ENCODE measurements at regions not wholly inside any gene's neighbourhood (a gene's known extent, or its start where the extent isn't known, plus 50 kb on each side); places are given as distances from the start of the nearest gene placed in this dataset.

DNA sequence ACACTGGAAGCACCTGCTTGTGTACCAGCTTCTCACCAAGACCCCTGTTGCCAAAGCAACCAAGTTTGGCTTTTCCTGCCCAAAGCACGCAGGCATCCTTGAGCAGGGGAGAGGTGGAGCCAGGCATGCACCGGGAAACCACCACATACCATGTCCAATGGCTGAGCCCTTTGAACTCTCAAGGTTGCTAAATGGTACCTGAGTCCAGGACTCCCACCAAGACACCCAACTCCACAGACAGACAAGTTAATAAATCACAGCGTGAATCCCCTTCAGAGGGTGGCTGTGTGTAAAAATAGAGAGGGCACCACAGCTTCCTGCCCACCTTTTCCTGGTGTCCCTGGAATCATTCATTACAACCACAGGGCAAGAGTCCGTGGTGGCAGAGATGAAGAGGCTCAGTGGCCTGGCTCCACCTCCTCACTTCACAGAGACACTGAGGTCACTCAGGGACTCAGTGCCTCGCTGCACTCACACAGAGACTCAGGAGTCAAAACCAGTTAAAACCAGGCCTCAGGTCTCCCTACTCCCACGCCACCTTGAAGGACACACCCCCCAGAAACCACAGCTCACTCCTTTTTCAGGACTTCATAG, 143.7 kb downstream of the C5orf15 start (continued):
- TF ChIP-seq, protein P1, sequence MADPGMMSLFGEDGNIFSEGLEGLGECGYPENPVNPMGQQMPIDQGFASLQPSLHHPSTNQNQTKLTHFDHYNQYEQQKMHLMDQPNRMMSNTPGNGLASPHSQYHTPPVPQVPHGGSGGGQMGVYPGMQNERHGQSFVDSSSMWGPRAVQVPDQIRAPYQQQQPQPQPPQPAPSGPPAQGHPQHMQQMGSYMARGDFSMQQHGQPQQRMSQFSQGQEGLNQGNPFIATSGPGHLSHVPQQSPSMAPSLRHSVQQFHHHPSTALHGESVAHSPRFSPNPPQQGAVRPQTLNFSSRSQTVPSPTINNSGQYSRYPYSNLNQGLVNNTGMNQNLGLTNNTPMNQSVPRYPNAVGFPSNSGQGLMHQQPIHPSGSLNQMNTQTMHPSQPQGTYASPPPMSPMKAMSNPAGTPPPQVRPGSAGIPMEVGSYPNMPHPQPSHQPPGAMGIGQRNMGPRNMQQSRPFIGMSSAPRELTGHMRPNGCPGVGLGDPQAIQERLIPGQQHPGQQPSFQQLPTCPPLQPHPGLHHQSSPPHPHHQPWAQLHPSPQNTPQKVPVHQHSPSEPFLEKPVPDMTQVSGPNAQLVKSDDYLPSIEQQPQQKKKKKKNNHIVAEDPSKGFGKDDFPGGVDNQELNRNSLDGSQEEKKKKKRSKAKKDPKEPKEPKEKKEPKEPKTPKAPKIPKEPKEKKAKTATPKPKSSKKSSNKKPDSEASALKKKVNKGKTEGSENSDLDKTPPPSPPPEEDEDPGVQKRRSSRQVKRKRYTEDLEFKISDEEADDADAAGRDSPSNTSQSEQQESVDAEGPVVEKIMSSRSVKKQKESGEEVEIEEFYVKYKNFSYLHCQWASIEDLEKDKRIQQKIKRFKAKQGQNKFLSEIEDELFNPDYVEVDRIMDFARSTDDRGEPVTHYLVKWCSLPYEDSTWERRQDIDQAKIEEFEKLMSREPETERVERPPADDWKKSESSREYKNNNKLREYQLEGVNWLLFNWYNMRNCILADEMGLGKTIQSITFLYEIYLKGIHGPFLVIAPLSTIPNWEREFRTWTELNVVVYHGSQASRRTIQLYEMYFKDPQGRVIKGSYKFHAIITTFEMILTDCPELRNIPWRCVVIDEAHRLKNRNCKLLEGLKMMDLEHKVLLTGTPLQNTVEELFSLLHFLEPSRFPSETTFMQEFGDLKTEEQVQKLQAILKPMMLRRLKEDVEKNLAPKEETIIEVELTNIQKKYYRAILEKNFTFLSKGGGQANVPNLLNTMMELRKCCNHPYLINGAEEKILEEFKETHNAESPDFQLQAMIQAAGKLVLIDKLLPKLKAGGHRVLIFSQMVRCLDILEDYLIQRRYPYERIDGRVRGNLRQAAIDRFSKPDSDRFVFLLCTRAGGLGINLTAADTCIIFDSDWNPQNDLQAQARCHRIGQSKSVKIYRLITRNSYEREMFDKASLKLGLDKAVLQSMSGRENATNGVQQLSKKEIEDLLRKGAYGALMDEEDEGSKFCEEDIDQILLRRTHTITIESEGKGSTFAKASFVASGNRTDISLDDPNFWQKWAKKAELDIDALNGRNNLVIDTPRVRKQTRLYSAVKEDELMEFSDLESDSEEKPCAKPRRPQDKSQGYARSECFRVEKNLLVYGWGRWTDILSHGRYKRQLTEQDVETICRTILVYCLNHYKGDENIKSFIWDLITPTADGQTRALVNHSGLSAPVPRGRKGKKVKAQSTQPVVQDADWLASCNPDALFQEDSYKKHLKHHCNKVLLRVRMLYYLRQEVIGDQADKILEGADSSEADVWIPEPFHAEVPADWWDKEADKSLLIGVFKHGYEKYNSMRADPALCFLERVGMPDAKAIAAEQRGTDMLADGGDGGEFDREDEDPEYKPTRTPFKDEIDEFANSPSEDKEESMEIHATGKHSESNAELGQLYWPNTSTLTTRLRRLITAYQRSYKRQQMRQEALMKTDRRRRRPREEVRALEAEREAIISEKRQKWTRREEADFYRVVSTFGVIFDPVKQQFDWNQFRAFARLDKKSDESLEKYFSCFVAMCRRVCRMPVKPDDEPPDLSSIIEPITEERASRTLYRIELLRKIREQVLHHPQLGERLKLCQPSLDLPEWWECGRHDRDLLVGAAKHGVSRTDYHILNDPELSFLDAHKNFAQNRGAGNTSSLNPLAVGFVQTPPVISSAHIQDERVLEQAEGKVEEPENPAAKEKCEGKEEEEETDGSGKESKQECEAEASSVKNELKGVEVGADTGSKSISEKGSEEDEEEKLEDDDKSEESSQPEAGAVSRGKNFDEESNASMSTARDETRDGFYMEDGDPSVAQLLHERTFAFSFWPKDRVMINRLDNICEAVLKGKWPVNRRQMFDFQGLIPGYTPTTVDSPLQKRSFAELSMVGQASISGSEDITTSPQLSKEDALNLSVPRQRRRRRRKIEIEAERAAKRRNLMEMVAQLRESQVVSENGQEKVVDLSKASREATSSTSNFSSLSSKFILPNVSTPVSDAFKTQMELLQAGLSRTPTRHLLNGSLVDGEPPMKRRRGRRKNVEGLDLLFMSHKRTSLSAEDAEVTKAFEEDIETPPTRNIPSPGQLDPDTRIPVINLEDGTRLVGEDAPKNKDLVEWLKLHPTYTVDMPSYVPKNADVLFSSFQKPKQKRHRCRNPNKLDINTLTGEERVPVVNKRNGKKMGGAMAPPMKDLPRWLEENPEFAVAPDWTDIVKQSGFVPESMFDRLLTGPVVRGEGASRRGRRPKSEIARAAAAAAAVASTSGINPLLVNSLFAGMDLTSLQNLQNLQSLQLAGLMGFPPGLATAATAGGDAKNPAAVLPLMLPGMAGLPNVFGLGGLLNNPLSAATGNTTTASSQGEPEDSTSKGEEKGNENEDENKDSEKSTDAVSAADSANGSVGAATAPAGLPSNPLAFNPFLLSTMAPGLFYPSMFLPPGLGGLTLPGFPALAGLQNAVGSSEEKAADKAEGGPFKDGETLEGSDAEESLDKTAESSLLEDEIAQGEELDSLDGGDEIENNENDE (IDR thresholded peaks at IDR 0.05; ENCODE audit: insufficient replicate concordance, low read length) = no peak
- TF ChIP-seq EP300 (IDR thresholded peaks at IDR 0.05; ENCODE audit: borderline replicate concordance in 1 of 2, low read depth in 2 of 2, low read length in 2 of 2) (no peak), RBBP5 (IDR thresholded peaks at IDR 0.05; ENCODE audit: borderline replicate concordance, low read depth, low read length) (no peak), CHD1 (IDR thresholded peaks at IDR 0.05; ENCODE audit: low read depth, low read length) (no peak), PHF8 (conservative IDR thresholded peaks at IDR 0.05; ENCODE audit: low read depth, low read length) (no peak), JUN (IDR thresholded peaks at IDR 0.05; ENCODE audit: low read depth, low read length) (no peak), GTF2F1 (IDR thresholded peaks at IDR 0.05; ENCODE audit: borderline replicate concordance, low read depth, low read length) (no peak), RXRA (IDR thresholded peaks at IDR 0.05; ENCODE audit: insufficient read depth, low read depth, low read length) (no peak), CBX5 (IDR thresholded peaks at IDR 0.05; ENCODE audit: low read depth, low read length) (no peak), MAFK (IDR thresholded peaks at IDR 0.05; ENCODE audit: low read depth, low read length) (no peak), FOSL1 (IDR thresholded peaks at IDR 0.05; ENCODE audit: insufficient read depth, low read depth, low read length) (no peak)
